Breast epithelium (tissue), 3 donors: ENCODE measurements at regions not wholly inside any gene's neighbourhood (a gene's known extent, or its start where the extent isn't known, plus 50 kb on each side); places are given as distances from the start of the nearest gene placed in this dataset.

Experiments used
- POLR2AphosphoS5 ChIP-seq, 3 donors: sonication (generic); formaldehyde crosslinking; IDR thresholded peaks; one replicate each; pipeline ENCODE4 v1.6.1; 2017; ENCODE audit warnings: antibody characterized with exemption in 3 of 3
- TF ChIP-seq, protein P1 (sequence below), 3 donors: fragments of 450-650 bp; IDR thresholded peaks; one replicate each; pipeline ENCODE4 v1.5.1; 2016 to 2017; ENCODE audit warnings: antibody characterized with exemption in 3 of 3, mild to moderate bottlenecking in 3 of 3, moderate library complexity in 3 of 3

DNA sequence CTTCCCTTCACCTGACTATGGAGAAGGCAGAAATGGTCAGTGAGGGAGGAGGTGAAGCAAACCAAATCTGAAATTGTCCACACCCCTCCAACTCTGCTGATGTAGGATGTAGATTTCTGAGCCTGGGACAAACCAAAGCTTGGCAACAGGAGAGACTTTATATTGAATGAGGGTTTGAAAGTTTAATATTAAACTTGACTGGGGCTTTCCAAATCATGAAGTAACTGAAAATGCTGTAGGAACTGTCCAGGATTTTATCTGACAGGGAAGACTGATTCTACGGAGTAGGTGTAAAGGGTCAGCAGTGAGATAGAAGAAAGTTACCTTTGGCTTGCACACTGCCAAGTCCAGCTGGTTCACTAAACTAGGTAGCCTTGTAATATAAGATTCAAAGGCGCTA is 194.5 kb downstream of the TDRD15 start:
- TF ChIP-seq, protein P1, sequence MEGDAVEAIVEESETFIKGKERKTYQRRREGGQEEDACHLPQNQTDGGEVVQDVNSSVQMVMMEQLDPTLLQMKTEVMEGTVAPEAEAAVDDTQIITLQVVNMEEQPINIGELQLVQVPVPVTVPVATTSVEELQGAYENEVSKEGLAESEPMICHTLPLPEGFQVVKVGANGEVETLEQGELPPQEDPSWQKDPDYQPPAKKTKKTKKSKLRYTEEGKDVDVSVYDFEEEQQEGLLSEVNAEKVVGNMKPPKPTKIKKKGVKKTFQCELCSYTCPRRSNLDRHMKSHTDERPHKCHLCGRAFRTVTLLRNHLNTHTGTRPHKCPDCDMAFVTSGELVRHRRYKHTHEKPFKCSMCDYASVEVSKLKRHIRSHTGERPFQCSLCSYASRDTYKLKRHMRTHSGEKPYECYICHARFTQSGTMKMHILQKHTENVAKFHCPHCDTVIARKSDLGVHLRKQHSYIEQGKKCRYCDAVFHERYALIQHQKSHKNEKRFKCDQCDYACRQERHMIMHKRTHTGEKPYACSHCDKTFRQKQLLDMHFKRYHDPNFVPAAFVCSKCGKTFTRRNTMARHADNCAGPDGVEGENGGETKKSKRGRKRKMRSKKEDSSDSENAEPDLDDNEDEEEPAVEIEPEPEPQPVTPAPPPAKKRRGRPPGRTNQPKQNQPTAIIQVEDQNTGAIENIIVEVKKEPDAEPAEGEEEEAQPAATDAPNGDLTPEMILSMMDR (IDR thresholded peaks at IDR 0.05), result no peak
- TF ChIP-seq POLR2AphosphoS5 (IDR thresholded peaks at IDR 0.05), result no peak
